ENCODE measurements at regions not wholly inside any gene's neighbourhood (a gene's known extent, or its start where the extent isn't known, plus 50 kb on each side); places are given as distances from the start of the nearest gene placed in this dataset.

DNA sequence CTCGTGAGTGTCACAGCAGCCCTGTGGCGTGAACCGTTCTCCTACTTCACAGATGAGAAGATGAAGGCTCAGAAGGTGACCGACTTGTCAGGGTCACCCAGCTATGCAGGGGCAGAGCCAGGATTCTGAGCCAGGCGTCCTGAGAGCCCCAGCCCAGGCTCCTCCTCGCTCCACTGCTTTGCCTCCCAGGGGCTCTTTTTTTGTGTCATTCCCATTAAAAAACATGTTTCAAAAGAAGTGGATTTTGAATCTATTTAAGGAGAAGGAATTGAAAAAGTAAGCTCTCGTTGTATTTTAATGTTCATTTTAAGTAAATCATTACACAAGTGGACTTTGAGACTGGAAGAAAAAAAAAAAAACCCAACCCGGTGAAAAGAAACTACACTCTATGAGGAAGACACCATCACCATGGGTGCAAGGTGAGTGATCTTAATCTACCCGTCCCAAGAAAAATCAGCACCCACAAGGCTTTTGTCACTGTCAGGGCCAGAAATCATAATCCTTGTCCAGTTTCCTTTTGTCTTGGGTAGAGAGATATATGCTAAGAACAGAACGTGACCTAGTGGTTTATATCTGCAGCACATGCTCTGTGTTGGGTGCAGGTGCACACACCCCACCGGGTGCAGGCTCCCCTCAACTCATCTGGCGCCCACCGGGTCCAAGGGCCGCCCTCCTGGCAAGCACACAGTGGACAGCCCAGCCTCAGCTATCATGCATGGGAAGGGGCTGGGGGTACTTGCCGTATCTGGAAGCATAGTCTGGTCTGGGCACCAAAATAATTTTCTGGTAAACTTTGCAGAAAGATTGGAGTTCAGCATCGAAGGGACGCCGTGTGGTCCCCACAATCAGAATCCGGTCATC lies 73.5 kb upstream of the ASB18 start:
- H3K4me3 ChIP-seq: no peak overlapping the region
- H3K4me2 ChIP-seq: peak overlapping the region in 8 of 11 experiments; percentile 70 to 82 (median 73); a peak in 18 of 22 replicates
- H3K4me1 ChIP-seq: peaks cover 15 to 48% (median 39%) of the 10 kb centered on the region in 10 experiments
- H3K9me3 ChIP-seq (replicated peaks in 1 of 11): peaks cover 0 to 7% (median 0%) of the 10 kb centered on the region in 11 experiments; a peak in 1 of 22 replicates
- H3K9ac ChIP-seq: no peak overlapping the region
- no peaks in the 10 kb centered on the region for H3K36me3 ChIP-seq
- no peak for TF ChIP-seq Cebpa-rat (IDR thresholded peaks at IDR 0.05)
- no peaks in the 10 kb centered on the region for H4K20me1 ChIP-seq
- no peaks in the 10 kb centered on the region; a peak in 1 of 22 replicates for H3K27me3 ChIP-seq
- H3K27ac ChIP-seq: no peak overlapping the region

DNA sequence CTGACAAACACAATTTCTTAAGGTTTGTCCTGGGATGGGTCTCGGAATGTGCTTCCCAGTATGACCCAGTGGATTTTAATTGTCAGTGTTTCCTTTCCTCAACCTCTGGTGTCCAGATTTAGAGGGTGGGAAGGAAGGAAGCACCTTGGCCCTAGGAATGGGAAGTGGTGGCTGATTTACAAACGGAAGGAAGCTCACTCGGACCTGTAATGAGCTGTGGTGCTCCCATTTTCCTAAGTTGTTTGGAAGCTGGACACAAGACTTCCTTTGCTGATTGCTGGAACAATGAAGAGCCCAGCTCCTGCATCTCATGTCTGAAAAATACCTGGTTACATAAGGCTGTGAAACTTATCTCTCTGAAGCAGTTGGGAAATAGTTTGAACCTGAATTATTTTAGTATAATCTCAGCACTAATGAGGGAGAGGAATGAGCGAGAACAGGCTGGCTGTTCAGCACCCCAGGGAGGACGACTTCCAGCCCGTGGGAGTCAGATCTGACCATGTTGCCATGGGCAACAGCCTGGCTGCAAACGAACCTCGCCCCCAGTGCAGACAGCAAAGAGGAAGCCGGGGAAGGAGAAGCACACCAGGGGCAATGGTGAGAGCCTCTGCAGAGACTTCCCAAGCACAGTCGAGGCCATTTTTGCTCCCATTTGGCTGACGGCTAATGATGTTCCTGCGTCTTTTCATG lies 74.4 kb upstream of the ASB18 start:
- no peaks in the 10 kb centered on the region for H3K36me3 ChIP-seq
- H4K20me1 ChIP-seq: no peaks in the 10 kb centered on the region
- no peak for TF ChIP-seq Cebpa-rat (IDR thresholded peaks at IDR 0.05)
- H3K4me1 ChIP-seq: peaks cover 15 to 57% (median 48%) of the 10 kb centered on the region in 10 experiments
- peak overlapping the region in 2 of 11 experiments; percentile 8 to 14; a peak in 2 of 22 replicates for H3K27ac ChIP-seq
- no peaks in the 10 kb centered on the region; a peak in 1 of 22 replicates for H3K27me3 ChIP-seq
- H3K9me3 ChIP-seq (replicated peaks in 1 of 11): peaks cover 0 to 7% (median 0%) of the 10 kb centered on the region in 11 experiments; a peak in 1 of 22 replicates
- peak overlapping the region in 2 of 11 experiments; percentile 24 to 32; a peak in 2 of 22 replicates for H3K9ac ChIP-seq
- H3K4me2 ChIP-seq: peak overlapping the region; percentile 47 to 82 (median 73)
- peak overlapping the region in 1 of 10 experiments; percentile 11; a peak in 1 of 20 replicates for H3K4me3 ChIP-seq

DNA sequence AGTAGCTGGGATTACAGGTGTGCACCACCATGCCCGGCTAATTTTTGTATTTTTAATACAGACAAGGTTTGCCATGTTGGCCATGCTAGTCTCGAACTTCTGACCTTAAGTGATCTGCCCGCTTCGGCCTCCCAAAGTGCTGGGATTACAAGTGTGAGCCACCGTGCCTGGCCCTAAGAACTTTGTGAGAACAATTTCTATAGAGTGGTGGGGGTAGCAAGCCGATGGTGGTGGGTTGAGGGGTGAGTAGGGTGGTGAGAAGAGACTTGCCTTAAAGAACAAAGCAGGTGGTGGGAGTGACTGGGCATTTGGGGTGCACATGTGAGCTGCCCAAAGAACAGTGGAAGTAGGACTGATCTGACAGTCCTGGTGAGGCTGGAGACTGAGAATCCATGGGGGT lies 76.0 kb upstream of the ASB18 start:
- Histone ChIP-seq H3K4me3 (no peak overlapping the region), H3K27ac (no peak overlapping the region), H3K27me3 (no peaks in the 10 kb centered on the region; a peak in 1 of 22 replicates), H3K9me3 (replicated peaks in 1 of 11) (peaks cover 0 to 7% (median 0%) of the 10 kb centered on the region in 11 experiments; a peak in 1 of 22 replicates), H3K4me1 (peaks cover 24 to 69% (median 62%) of the 10 kb centered on the region in 10 experiments), H4K20me1 (no peaks in the 10 kb centered on the region), H3K36me3 (no peaks in the 10 kb centered on the region), H3K9ac (no peak overlapping the region), H3K4me2 (no peak overlapping the region)
- TF ChIP-seq Cebpa-rat (IDR thresholded peaks at IDR 0.05): no peak

DNA sequence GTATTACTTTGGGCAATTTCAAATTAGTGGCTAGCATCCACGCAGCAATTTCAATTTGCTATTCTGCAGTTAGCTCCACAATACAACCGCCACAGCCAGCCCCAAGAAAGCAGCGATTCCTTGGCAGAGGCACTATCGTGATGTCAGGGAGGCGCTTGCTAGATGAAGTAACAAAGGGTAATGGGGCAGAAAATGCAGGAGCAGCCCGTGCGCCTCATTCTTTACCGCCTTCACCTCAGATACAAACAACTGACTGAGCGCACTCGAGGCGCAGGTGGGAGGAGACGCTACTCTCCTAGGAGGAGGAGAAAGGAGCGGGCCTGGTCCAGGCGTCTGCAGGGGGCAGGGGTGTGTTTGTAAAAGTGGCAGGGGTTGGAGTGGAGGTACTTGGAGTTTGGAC lies 76.9 kb upstream of the ASB18 start:
- peaks cover 24 to 71% (median 63%) of the 10 kb centered on the region in 10 experiments for H3K4me1 ChIP-seq
- H3K9ac ChIP-seq: no peak overlapping the region
- no peak overlapping the region for H3K27ac ChIP-seq
- H3K4me3 ChIP-seq: no peak overlapping the region
- no peaks in the 10 kb centered on the region; a peak in 1 of 22 replicates for H3K27me3 ChIP-seq
- H3K9me3 ChIP-seq (replicated peaks in 1 of 11): peaks cover 0 to 7% (median 0%) of the 10 kb centered on the region in 11 experiments; a peak in 1 of 22 replicates
- H3K4me2 ChIP-seq: peak overlapping the region in 1 of 11 experiments; percentile 80; a peak in 2 of 22 replicates
- no peak for TF ChIP-seq Cebpa-rat (IDR thresholded peaks at IDR 0.05)
- H4K20me1 ChIP-seq: 0 out of 22 replicates have a peak, but pooled peaks cover 0 to 4% (median 0%) of the 10 kb centered on the region in 11 experiments
- no peaks in the 10 kb centered on the region for H3K36me3 ChIP-seq

DNA sequence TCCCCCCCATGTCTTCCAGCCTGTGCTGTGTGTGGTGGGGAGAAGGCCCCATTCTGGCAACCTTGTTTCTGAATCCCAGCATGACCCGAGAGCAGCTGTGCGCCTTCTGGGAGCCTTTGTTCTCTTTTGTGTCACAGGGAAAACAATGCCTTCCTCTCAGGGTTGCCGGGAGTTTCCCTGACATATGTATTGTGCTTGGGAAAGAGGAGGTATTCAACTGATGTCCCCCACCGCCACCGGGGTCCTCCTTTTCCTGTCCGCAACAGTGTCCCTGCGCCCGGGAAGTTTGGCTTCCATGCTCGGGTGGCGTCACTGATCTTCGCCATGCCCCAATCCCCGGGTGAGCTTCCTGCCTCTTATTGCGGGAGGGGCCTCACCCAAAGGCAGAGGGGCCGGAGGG lies 77.5 kb upstream of the ASB18 start:
- H3K4me3 ChIP-seq: no peak overlapping the region
- no peaks in the 10 kb centered on the region; a peak in 1 of 22 replicates for H3K27me3 ChIP-seq
- no peaks in the 10 kb centered on the region for H3K36me3 ChIP-seq
- peaks cover 24 to 71% (median 63%) of the 10 kb centered on the region in 10 experiments for H3K4me1 ChIP-seq
- peak overlapping the region in 10 of 11 experiments; percentile 12 to 80 (median 56); a peak in 18 of 22 replicates for H3K4me2 ChIP-seq
- no peak for TF ChIP-seq Cebpa-rat (IDR thresholded peaks at IDR 0.05)
- H3K9ac ChIP-seq: no peak overlapping the region
- H3K9me3 ChIP-seq (replicated peaks in 1 of 11): peaks cover 0 to 7% (median 0%) of the 10 kb centered on the region in 11 experiments; a peak in 1 of 22 replicates
- H3K27ac ChIP-seq: no peak overlapping the region
- H4K20me1 ChIP-seq: 0 out of 22 replicates have a peak, but pooled peaks cover 0 to 5% (median 0%) of the 10 kb centered on the region in 11 experiments

DNA sequence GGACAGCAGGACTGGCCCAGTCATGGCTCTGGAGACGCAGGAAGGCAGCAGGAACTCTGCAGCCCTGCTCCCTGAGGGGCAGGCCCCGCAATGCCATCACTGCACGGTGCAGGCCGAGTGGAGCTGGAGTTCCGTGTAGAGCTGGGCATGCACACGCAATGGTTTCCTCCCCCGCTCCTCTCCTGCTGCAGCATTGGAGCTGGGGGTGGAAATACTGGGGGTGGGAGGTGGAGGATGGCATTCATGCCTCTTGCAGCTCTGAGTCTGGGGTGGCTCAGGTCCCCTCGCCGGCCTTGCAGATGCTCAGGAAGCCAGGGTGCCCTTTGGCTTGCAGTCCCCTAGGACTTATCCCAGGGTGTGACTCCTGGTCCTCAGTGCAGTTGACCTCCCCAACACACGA lies 78.3 kb upstream of the ASB18 start:
- Histone ChIP-seq H3K36me3 (no peaks in the 10 kb centered on the region), H4K20me1 (0 out of 22 replicates have a peak, but pooled peaks cover 0 to 5% (median 0%) of the 10 kb centered on the region in 11 experiments), H3K27ac (no peak overlapping the region), H3K9me3 (replicated peaks in 1 of 11) (peaks cover 0 to 7% (median 0%) of the 10 kb centered on the region in 11 experiments; a peak in 1 of 22 replicates), H3K27me3 (no peaks in the 10 kb centered on the region; a peak in 1 of 22 replicates), H3K4me3 (no peak overlapping the region), H3K4me2 (peak overlapping the region in 10 of 11 experiments; percentile 12 to 80 (median 56); a peak in 15 of 22 replicates), H3K9ac (no peak overlapping the region), H3K4me1 (peaks cover 24 to 64% (median 59%) of the 10 kb centered on the region in 10 experiments)
- TF ChIP-seq Cebpa-rat (IDR thresholded peaks at IDR 0.05): no peak

DNA sequence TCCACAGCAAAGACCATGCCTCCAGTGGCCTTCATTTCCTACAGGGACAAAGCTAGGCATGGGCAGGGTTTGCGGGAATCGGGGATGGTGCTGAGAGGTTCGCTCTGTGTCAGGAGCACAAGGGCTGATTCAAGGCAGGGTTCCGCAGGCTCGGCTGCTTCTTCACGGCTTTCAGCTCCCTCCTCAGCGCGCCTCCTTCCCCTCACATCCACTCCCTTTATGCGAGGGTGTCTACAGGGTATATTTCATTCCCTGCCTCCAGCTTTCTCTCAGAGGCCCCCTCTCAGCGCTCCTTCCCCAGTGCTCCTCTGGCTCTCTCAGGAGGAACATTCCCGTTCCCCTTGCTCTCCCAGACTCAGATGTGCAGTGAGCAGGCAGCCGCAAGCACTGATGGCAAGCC lies 78.7 kb upstream of the ASB18 start:
- no peak for TF ChIP-seq Cebpa-rat (IDR thresholded peaks at IDR 0.05)
- Histone ChIP-seq H3K4me2 (peak overlapping the region in 8 of 11 experiments; percentile 45 to 80 (median 71); a peak in 10 of 22 replicates), H3K36me3 (no peaks in the 10 kb centered on the region), H4K20me1 (0 out of 22 replicates have a peak, but pooled peaks cover 0 to 5% (median 0%) of the 10 kb centered on the region in 11 experiments), H3K4me3 (no peak overlapping the region), H3K27me3 (no peaks in the 10 kb centered on the region; a peak in 1 of 22 replicates), H3K9me3 (replicated peaks in 1 of 11) (peaks cover 0 to 7% (median 0%) of the 10 kb centered on the region in 11 experiments; a peak in 1 of 22 replicates), H3K27ac (no peak overlapping the region), H3K9ac (no peak overlapping the region), H3K4me1 (peaks cover 24 to 60% (median 54%) of the 10 kb centered on the region in 10 experiments)

DNA sequence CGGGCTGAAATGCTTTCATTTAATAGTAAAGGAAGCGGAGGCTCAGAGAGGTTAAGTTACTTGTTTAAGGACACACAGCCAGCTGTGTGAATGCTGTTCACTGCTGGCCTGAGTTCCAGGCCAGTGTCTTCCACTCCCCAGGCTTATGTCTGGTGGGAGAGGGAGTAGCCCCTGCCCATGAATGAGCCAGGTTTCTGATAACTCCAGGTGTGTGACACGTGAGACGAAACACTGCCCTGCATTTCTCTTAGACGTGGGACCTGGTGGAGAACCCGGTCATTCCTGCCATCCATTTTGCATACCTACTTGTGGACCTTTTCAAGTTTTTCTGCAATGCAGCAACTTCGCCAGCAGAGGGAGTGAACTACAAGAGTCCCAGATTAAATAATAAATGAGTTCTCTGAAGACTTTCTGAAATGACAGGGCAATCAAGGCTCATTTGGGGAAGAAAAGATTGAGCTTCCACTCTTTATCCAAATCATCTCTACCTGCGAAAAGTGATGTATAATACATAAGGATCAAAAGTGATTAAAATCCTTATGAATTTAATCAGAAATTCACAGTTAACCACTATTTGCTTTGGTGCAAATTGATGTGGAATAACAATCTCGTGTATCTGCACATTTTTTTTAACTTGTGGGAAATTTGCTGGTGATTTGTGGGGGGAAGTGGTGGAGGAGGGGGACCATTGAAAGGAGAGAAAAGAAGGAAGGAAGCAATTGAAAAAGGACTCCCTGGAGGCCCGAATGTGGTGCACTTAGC lies 79.4 kb upstream of the ASB18 start:
- Histone ChIP-seq H4K20me1 (0 out of 22 replicates have a peak, but pooled peaks cover 0 to 5% (median 0%) of the 10 kb centered on the region in 11 experiments), H3K27ac (no peak overlapping the region), H3K4me1 (peaks cover 20 to 53% (median 48%) of the 10 kb centered on the region in 10 experiments), H3K4me3 (no peak overlapping the region), H3K9me3 (replicated peaks in 1 of 11) (peaks cover 0 to 7% (median 0%) of the 10 kb centered on the region in 11 experiments; a peak in 1 of 22 replicates), H3K36me3 (no peaks in the 10 kb centered on the region), H3K27me3 (no peaks in the 10 kb centered on the region; a peak in 1 of 22 replicates), H3K4me2 (peak overlapping the region; percentile 14 to 80 (median 67); a peak in 20 of 22 replicates), H3K9ac (peak overlapping the region in 1 of 11 experiments; percentile 0; a peak in 1 of 22 replicates)
- no peak for TF ChIP-seq Cebpa-rat (IDR thresholded peaks at IDR 0.05)

Measured in BLaER1 treated with 17β-estradiol and CSF1 and Interleukin-3, amounts not matched to agents 10 nM and 100 nM (cell line).